ENCODE measurements at regions not wholly inside any gene's neighbourhood (a gene's known extent, or its start where the extent isn't known, plus 50 kb on each side); places are given as distances from the start of the nearest gene placed in this dataset.

- TF ChIP-seq RAD21 (IDR thresholded peaks at IDR 0.05; ENCODE audit: low read depth) = no peak
- TF ChIP-seq TAF1 (IDR thresholded peaks at IDR 0.05; ENCODE audit: low read depth) = no peak
- TF ChIP-seq YY1 (IDR thresholded peaks at IDR 0.05; ENCODE audit: low read depth) = no peak
- no peak for TF ChIP-seq EGR1 (IDR thresholded peaks at IDR 0.05)
- no peak for TF ChIP-seq TCF12 (IDR thresholded peaks at IDR 0.05; ENCODE audit: low read depth)
- TF ChIP-seq NFIC (IDR thresholded peaks at IDR 0.05) = no peak
Observed at GRCh38 chr3:81851176-81851575, 89.7 kb upstream of the GBE1 start.
